ENCODE measurements at regions not wholly inside any gene's neighbourhood (a gene's known extent, or its start where the extent isn't known, plus 50 kb on each side); places are given as distances from the start of the nearest gene placed in this dataset.

DNA sequence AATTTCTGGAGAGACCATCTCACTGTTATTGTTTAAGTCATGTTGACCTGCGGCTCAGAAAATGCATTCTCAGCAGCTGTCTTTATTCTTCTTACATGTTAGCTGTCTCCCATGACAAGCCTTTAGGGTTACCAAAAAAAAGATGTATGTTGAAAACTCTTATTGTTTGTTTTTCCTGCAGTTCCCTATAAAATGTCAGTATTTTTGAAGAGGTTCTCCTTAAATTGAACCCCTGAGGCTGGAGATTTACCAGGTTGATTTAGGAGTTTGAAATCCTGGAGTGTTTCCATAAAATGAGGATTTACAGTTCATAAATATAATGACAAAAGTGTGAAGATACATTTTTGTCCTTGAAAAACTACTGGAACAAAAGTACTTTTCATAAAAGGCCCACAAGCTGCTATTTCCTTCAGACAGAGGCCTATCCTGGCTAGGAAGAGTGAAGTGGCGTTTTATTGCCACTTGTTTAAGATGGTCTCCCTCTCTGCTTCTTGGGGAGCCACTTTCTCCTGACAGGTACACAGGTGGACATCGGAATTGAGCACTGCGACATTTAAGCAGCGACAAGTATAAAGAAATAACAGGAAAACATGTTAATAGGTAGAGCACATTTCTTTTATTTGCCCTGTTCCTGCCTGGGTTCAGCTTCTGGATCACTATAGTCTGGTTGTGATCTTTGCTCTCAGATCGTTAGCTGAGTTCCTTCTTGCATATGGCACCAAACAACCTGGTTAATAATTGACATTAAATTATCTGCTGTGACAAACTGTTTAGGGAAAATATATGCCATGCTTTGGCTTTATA, 344.8 kb upstream of the RPS23 start:
- H3K9me3 ChIP-seq (ENCODE audit: control insufficient read depth, insufficient read depth, low read length), result no peaks in the 10 kb centered on the region
- no peak overlapping the region for H3K4me3 ChIP-seq (ENCODE audit: low read length)
- no peaks in the 10 kb centered on the region for H3K4me1 ChIP-seq (ENCODE audit: control insufficient read depth, insufficient read depth, low read length)
- no peak for DNase-seq (ENCODE audit: low read depth, low spot score)
- no peaks in the 10 kb centered on the region for H3K36me3 ChIP-seq (ENCODE audit: control insufficient read depth, insufficient read depth, low read length)
- no peaks in the 10 kb centered on the region for H3K27me3 ChIP-seq (ENCODE audit: control insufficient read depth, insufficient read depth, low read length)
- WGBS (ENCODE audit: insufficient coverage, insufficient read length), result no CpG with 5 or more reads among the region's 6 CpGs
- H3K27ac ChIP-seq (ENCODE audit: low read length), result no peak overlapping the region

DNA sequence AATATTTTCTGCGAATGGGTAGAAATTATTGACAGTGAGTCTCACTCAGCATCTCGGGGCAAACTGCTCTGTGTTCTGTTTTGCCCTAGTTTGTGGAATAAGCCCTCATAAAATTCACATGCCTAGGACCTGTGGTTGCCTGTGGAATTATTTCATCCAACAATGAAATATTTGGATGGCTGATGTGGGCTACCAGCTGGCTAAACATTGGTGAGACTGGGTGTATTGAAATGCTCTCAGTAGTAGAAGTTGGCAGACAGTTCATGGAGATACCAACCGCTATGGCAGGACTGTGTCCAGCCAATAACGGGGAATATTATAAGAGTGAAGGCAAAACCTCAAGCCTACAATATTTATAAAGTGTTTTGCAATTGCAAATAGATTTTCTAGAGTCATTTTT, 344.1 kb upstream of the RPS23 start:
- Histone ChIP-seq H3K36me3 (ENCODE audit: control insufficient read depth, insufficient read depth, low read length) (no peaks in the 10 kb centered on the region), H3K4me3 (ENCODE audit: low read length) (no peak overlapping the region), H3K9me3 (ENCODE audit: control insufficient read depth, insufficient read depth, low read length) (no peaks in the 10 kb centered on the region), H3K27me3 (ENCODE audit: control insufficient read depth, insufficient read depth, low read length) (no peaks in the 10 kb centered on the region), H3K4me1 (ENCODE audit: control insufficient read depth, insufficient read depth, low read length) (no peaks in the 10 kb centered on the region), H3K27ac (ENCODE audit: low read length) (no peak overlapping the region)
- DNase-seq (ENCODE audit: low read depth, low spot score), result no peak
- WGBS (ENCODE audit: insufficient coverage, insufficient read length), result no CpG with 5 or more reads among the region's 4 CpGs

GRCh38 chr5:82620957-82621600, 342.9 kb upstream of the RPS23 start:
- H3K27ac ChIP-seq (ENCODE audit: low read length), result no peak overlapping the region
- no peak for DNase-seq (ENCODE audit: low read depth, low spot score)
- H3K4me1 ChIP-seq (ENCODE audit: control insufficient read depth, insufficient read depth, low read length), result no peaks in the 10 kb centered on the region
- no CpG with 5 or more reads among the region's 3 CpGs for WGBS (ENCODE audit: insufficient coverage, insufficient read length)
- H3K4me3 ChIP-seq (ENCODE audit: low read length), result no peak overlapping the region
- H3K36me3 ChIP-seq (ENCODE audit: control insufficient read depth, insufficient read depth, low read length), result no peaks in the 10 kb centered on the region
- H3K9me3 ChIP-seq (ENCODE audit: control insufficient read depth, insufficient read depth, low read length), result no peaks in the 10 kb centered on the region
- H3K27me3 ChIP-seq (ENCODE audit: control insufficient read depth, insufficient read depth, low read length), result no peaks in the 10 kb centered on the region

GRCh38 chr5:82619097-82619496, 340.9 kb upstream of the RPS23 start:
- H3K4me3 ChIP-seq (ENCODE audit: low read length), result no peak overlapping the region
- H3K9me3 ChIP-seq (ENCODE audit: control insufficient read depth, insufficient read depth, low read length), result no peaks in the 10 kb centered on the region
- H3K27ac ChIP-seq (ENCODE audit: low read length), result no peak overlapping the region
- no peaks in the 10 kb centered on the region for H3K27me3 ChIP-seq (ENCODE audit: control insufficient read depth, insufficient read depth, low read length)
- no CpG with 5 or more reads among the region's 3 CpGs for WGBS (ENCODE audit: insufficient coverage, insufficient read length)
- H3K4me1 ChIP-seq (ENCODE audit: control insufficient read depth, insufficient read depth, low read length), result no peaks in the 10 kb centered on the region
- no peak for DNase-seq (ENCODE audit: low read depth, low spot score)
- H3K36me3 ChIP-seq (ENCODE audit: control insufficient read depth, insufficient read depth, low read length), result no peaks in the 10 kb centered on the region

- H3K27ac ChIP-seq (ENCODE audit: low read length), result no peak overlapping the region
- no peaks in the 10 kb centered on the region for H3K9me3 ChIP-seq (ENCODE audit: control insufficient read depth, insufficient read depth, low read length)
- H3K4me3 ChIP-seq (ENCODE audit: low read length), result no peak overlapping the region
- no peak for DNase-seq (ENCODE audit: low read depth, low spot score)
- no peaks in the 10 kb centered on the region for H3K4me1 ChIP-seq (ENCODE audit: control insufficient read depth, insufficient read depth, low read length)
- WGBS (ENCODE audit: insufficient coverage, insufficient read length), result no CpG with 5 or more reads among the region's 3 CpGs
- no peaks in the 10 kb centered on the region for H3K27me3 ChIP-seq (ENCODE audit: control insufficient read depth, insufficient read depth, low read length)
- H3K36me3 ChIP-seq (ENCODE audit: control insufficient read depth, insufficient read depth, low read length), result no peaks in the 10 kb centered on the region
These were observed 336.6 kb upstream of the RPS23 start for GRCh38 chr5:82614706-82615105.

DNA sequence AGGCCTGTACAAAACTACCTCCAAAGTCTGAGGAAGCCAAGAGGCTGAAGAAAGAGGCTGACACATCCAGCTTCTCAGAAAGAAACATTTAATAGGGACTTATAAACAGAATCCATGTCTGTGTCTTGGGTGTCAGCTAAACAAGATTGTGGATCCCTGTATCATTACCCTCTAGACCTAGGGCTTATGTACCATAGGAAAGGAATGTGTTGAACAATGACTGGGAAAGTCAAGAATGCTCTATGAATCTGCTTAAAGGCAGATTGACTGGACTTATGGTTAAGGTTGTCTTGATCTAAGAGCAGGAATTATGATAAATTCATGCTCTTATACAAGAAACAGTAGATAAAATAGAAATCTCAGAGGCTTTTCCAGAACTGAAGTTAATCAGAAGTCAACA, 335.7 kb upstream of the RPS23 start:
- no peaks in the 10 kb centered on the region for H3K27me3 ChIP-seq (ENCODE audit: control insufficient read depth, insufficient read depth, low read length)

GRCh38 chr5:82610686-82611085, 332.5 kb upstream of the RPS23 start:
- no peak for DNase-seq (ENCODE audit: low read depth, low spot score)
- H3K27me3 ChIP-seq (ENCODE audit: control insufficient read depth, insufficient read depth, low read length), result no peaks in the 10 kb centered on the region
- H3K36me3 ChIP-seq (ENCODE audit: control insufficient read depth, insufficient read depth, low read length), result no peaks in the 10 kb centered on the region
- no peak overlapping the region for H3K4me3 ChIP-seq (ENCODE audit: low read length)
- no peaks in the 10 kb centered on the region for H3K4me1 ChIP-seq (ENCODE audit: control insufficient read depth, insufficient read depth, low read length)
- H3K27ac ChIP-seq (ENCODE audit: low read length), result no peak overlapping the region
- no peaks in the 10 kb centered on the region for H3K9me3 ChIP-seq (ENCODE audit: control insufficient read depth, insufficient read depth, low read length)
- WGBS (ENCODE audit: insufficient coverage, insufficient read length), result no CpG with 5 or more reads among the region's 3 CpGs

More for the DNA sequence above, 335.7 kb upstream of the RPS23 start:
- Histone ChIP-seq H3K9me3 (ENCODE audit: control insufficient read depth, insufficient read depth, low read length) (no peaks in the 10 kb centered on the region), H3K27ac (ENCODE audit: low read length) (no peak overlapping the region), H3K4me1 (ENCODE audit: control insufficient read depth, insufficient read depth, low read length) (no peaks in the 10 kb centered on the region), H3K36me3 (ENCODE audit: control insufficient read depth, insufficient read depth, low read length) (no peaks in the 10 kb centered on the region), H3K4me3 (ENCODE audit: low read length) (no peak overlapping the region)
- no peak for DNase-seq (ENCODE audit: low read depth, low spot score)

GRCh38 chr5:82605441-82605973, 327.4 kb upstream of the RPS23 start:
- H3K27me3 ChIP-seq (ENCODE audit: control insufficient read depth, insufficient read depth, low read length), result no peaks in the 10 kb centered on the region
- H3K4me1 ChIP-seq (ENCODE audit: control insufficient read depth, insufficient read depth, low read length), result no peaks in the 10 kb centered on the region
- DNase-seq (ENCODE audit: low read depth, low spot score), result no peak
- H3K4me3 ChIP-seq (ENCODE audit: low read length), result no peak overlapping the region
- H3K9me3 ChIP-seq (ENCODE audit: control insufficient read depth, insufficient read depth, low read length), result no peaks in the 10 kb centered on the region
- H3K27ac ChIP-seq (ENCODE audit: low read length), result no peak overlapping the region
- no CpG with 5 or more reads among the region's 2 CpGs for WGBS (ENCODE audit: insufficient coverage, insufficient read length)
- H3K36me3 ChIP-seq (ENCODE audit: control insufficient read depth, insufficient read depth, low read length), result no peaks in the 10 kb centered on the region

- DNase-seq (ENCODE audit: low read depth, low spot score), result no peak
- Histone ChIP-seq H3K4me3 (ENCODE audit: low read length) (no peak overlapping the region), H3K27ac (ENCODE audit: low read length) (no peak overlapping the region), H3K9me3 (ENCODE audit: control insufficient read depth, insufficient read depth, low read length) (no peaks in the 10 kb centered on the region), H3K4me1 (ENCODE audit: control insufficient read depth, insufficient read depth, low read length) (no peaks in the 10 kb centered on the region), H3K36me3 (ENCODE audit: control insufficient read depth, insufficient read depth, low read length) (no peaks in the 10 kb centered on the region), H3K27me3 (ENCODE audit: control insufficient read depth, insufficient read depth, low read length) (no peaks in the 10 kb centered on the region)
- WGBS (ENCODE audit: insufficient coverage, insufficient read length), result no CpG with 5 or more reads among the region's 8 CpGs
These were observed 325.2 kb upstream of the RPS23 start for GRCh38 chr5:82603033-82603987.

GRCh38 chr5:82601861-82602260, 323.7 kb upstream of the RPS23 start:
- H3K27ac ChIP-seq (ENCODE audit: low read length), result no peak overlapping the region
- no CpG with 5 or more reads among the region's 1 CpG for WGBS (ENCODE audit: insufficient coverage, insufficient read length)
- H3K4me1 ChIP-seq (ENCODE audit: control insufficient read depth, insufficient read depth, low read length), result no peaks in the 10 kb centered on the region

More at GRCh38 chr5:82601861-82602260, 323.7 kb upstream of the RPS23 start:
- DNase-seq (ENCODE audit: low read depth, low spot score), result no peak
- Histone ChIP-seq H3K27me3 (ENCODE audit: control insufficient read depth, insufficient read depth, low read length) (no peaks in the 10 kb centered on the region), H3K9me3 (ENCODE audit: control insufficient read depth, insufficient read depth, low read length) (no peaks in the 10 kb centered on the region), H3K4me3 (ENCODE audit: low read length) (no peak overlapping the region), H3K36me3 (ENCODE audit: control insufficient read depth, insufficient read depth, low read length) (no peaks in the 10 kb centered on the region)

All from iPS DF 6.9 (cell line).